ENCODE measurements at regions not wholly inside any gene's neighbourhood (a gene's known extent, or its start where the extent isn't known, plus 50 kb on each side); places are given as distances from the start of the nearest gene placed in this dataset.

- H3K27ac ChIP-seq (ENCODE audit: low read depth in 2 of 2, low read length in 2 of 2) = no peak overlapping the region
- H3K36me3 ChIP-seq (ENCODE audit: control insufficient read depth in 2 of 2, insufficient read depth in 2 of 2, low read length in 2 of 2) = no peaks in the 10 kb centered on the region
- H3K4me3 ChIP-seq (ENCODE audit: low read length in 2 of 2) = no peak overlapping the region
- no peaks in the 10 kb centered on the region for H3K27me3 ChIP-seq (ENCODE audit: control insufficient read depth in 2 of 2, insufficient read depth in 2 of 2, low read length in 2 of 2)
- H3K9ac ChIP-seq (ENCODE audit: low read depth in 1 of 2, low read length in 2 of 2) = no peak overlapping the region
- no peaks in the 10 kb centered on the region for H3K4me1 ChIP-seq (ENCODE audit: control insufficient read depth in 2 of 2, insufficient read depth in 2 of 2, low read length in 2 of 2)
- H3K9me3 ChIP-seq (ENCODE audit: control insufficient read depth in 2 of 2, low read length in 2 of 2) = no peaks in the 10 kb centered on the region
Measured at GRCh38 chr15:29612701-29613100, 209.6 kb downstream of the TJP1 start.

DNA sequence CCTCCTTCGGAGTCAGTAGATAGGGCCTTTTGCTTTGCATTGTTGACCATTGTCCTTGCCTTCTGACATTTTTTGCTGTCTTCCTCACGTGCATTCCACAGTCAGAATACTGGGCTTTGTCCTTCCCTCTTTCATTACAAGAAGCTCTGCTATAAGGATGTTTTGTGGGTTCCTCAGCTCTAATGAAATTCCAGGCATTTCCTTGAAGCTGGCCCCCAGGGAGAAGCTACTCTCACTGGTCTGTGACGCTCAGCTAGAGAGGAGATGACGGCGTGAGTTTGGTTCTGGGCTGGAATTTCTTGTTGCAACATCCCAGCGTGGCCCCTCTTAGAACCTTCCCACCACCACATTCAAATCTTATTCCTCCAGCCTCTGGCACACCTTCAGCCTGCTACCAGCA lies 210.2 kb downstream of the TJP1 start:
- Histone ChIP-seq H3K27me3 (ENCODE audit: control insufficient read depth in 2 of 2, insufficient read depth in 2 of 2, low read length in 2 of 2) (no peaks in the 10 kb centered on the region), H3K27ac (ENCODE audit: low read depth in 2 of 2, low read length in 2 of 2) (no peak overlapping the region), H3K4me3 (ENCODE audit: low read length in 2 of 2) (no peak overlapping the region), H3K9me3 (ENCODE audit: control insufficient read depth in 2 of 2, low read length in 2 of 2) (no peaks in the 10 kb centered on the region), H3K4me1 (ENCODE audit: control insufficient read depth in 2 of 2, insufficient read depth in 2 of 2, low read length in 2 of 2) (no peaks in the 10 kb centered on the region), H3K36me3 (ENCODE audit: control insufficient read depth in 2 of 2, insufficient read depth in 2 of 2, low read length in 2 of 2) (no peaks in the 10 kb centered on the region), H3K9ac (ENCODE audit: low read depth in 1 of 2, low read length in 2 of 2) (no peak overlapping the region)

- H3K9me3 ChIP-seq (ENCODE audit: control insufficient read depth in 2 of 2, low read length in 2 of 2) = no peaks in the 10 kb centered on the region
- no peak overlapping the region for H3K9ac ChIP-seq (ENCODE audit: low read depth in 1 of 2, low read length in 2 of 2)
- no peaks in the 10 kb centered on the region for H3K36me3 ChIP-seq (ENCODE audit: control insufficient read depth in 2 of 2, insufficient read depth in 2 of 2, low read length in 2 of 2)
- H3K4me3 ChIP-seq (ENCODE audit: low read length in 2 of 2) = no peak overlapping the region
- no peak overlapping the region for H3K27ac ChIP-seq (ENCODE audit: low read depth in 2 of 2, low read length in 2 of 2)
- no peaks in the 10 kb centered on the region for H3K4me1 ChIP-seq (ENCODE audit: control insufficient read depth in 2 of 2, insufficient read depth in 2 of 2, low read length in 2 of 2)
- H3K27me3 ChIP-seq (ENCODE audit: control insufficient read depth in 2 of 2, insufficient read depth in 2 of 2, low read length in 2 of 2) = no peaks in the 10 kb centered on the region
Measured at GRCh38 chr15:29611057-29611456, 211.2 kb downstream of the TJP1 start.

DNA sequence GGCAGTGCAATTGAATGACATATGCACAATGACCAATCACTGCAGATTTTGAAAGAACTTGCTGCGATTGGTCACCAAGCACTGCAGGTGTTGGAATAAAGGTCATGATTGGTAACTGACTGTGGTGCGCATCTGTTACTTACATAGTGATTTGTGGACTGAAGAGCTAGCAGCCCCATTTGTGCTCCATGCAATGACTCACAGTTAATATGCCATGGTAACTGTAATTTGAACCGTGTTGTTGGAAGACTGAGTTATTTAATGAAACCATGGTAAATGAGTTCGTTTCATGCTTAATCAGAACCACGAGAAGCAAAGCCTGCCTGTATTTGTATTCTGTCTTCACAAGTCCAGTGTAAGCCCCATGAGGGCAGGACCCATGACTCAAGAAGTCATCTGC lies 220.5 kb downstream of the TJP1 start:
- Histone ChIP-seq H3K27me3 (ENCODE audit: control insufficient read depth in 2 of 2, insufficient read depth in 2 of 2, low read length in 2 of 2) (no peaks in the 10 kb centered on the region), H3K4me3 (ENCODE audit: low read length in 2 of 2) (no peak overlapping the region), H3K36me3 (ENCODE audit: control insufficient read depth in 2 of 2, insufficient read depth in 2 of 2, low read length in 2 of 2) (no peaks in the 10 kb centered on the region), H3K9ac (ENCODE audit: low read depth in 1 of 2, low read length in 2 of 2) (no peak overlapping the region), H3K27ac (ENCODE audit: low read depth in 2 of 2, low read length in 2 of 2) (no peak overlapping the region), H3K9me3 (ENCODE audit: control insufficient read depth in 2 of 2, low read length in 2 of 2) (no peaks in the 10 kb centered on the region), H3K4me1 (ENCODE audit: control insufficient read depth in 2 of 2, insufficient read depth in 2 of 2, low read length in 2 of 2) (no peaks in the 10 kb centered on the region)

- Histone ChIP-seq H3K9ac (ENCODE audit: low read depth in 1 of 2, low read length in 2 of 2) (no peak overlapping the region), H3K4me3 (ENCODE audit: low read length in 2 of 2) (no peak overlapping the region), H3K36me3 (ENCODE audit: control insufficient read depth in 2 of 2, insufficient read depth in 2 of 2, low read length in 2 of 2) (no peaks in the 10 kb centered on the region), H3K4me1 (ENCODE audit: control insufficient read depth in 2 of 2, insufficient read depth in 2 of 2, low read length in 2 of 2) (no peaks in the 10 kb centered on the region), H3K27ac (ENCODE audit: low read depth in 2 of 2, low read length in 2 of 2) (no peak overlapping the region), H3K27me3 (ENCODE audit: control insufficient read depth in 2 of 2, insufficient read depth in 2 of 2, low read length in 2 of 2) (no peaks in the 10 kb centered on the region), H3K9me3 (ENCODE audit: control insufficient read depth in 2 of 2, low read length in 2 of 2) (no peaks in the 10 kb centered on the region)
Measured at GRCh38 chr15:29600262-29600661, 222.0 kb downstream of the TJP1 start.

DNA sequence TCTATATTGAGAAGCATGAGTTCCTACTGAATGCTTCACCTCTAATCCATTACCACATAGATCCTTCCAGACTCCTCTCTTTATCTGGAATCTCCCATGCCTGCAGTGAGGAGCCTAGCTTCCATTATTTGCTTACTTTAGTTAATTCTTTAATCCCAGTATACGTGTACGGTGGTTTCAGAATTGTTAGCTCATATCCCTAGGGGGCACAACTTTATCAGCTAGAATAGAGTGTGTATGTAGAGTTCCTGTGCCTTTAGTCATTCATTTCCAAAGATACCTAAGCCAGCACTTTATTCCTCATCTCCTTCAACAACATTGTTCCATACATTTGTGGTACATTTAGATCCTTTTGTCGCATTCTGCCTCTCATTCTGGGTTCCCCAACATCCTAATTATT lies 226.0 kb downstream of the TJP1 start:
- no peaks in the 10 kb centered on the region for H3K27me3 ChIP-seq (ENCODE audit: control insufficient read depth in 2 of 2, insufficient read depth in 2 of 2, low read length in 2 of 2)
- no peaks in the 10 kb centered on the region for H3K36me3 ChIP-seq (ENCODE audit: control insufficient read depth in 2 of 2, insufficient read depth in 2 of 2, low read length in 2 of 2)
- H3K4me3 ChIP-seq (ENCODE audit: low read length in 2 of 2) = no peak overlapping the region
- no peaks in the 10 kb centered on the region for H3K9me3 ChIP-seq (ENCODE audit: control insufficient read depth in 2 of 2, low read length in 2 of 2)
- peaks cover 3 to 8% of the 10 kb centered on the region in 2 donors for H3K4me1 ChIP-seq (ENCODE audit: control insufficient read depth in 2 of 2, insufficient read depth in 2 of 2, low read length in 2 of 2)
- no peak overlapping the region for H3K9ac ChIP-seq (ENCODE audit: low read depth in 1 of 2, low read length in 2 of 2)
- no peak overlapping the region for H3K27ac ChIP-seq (ENCODE audit: low read depth in 2 of 2, low read length in 2 of 2)

GRCh38 chr15:29593629-29594028 lies 228.6 kb downstream of the TJP1 start:
- Histone ChIP-seq H3K27me3 (ENCODE audit: control insufficient read depth in 2 of 2, insufficient read depth in 2 of 2, low read length in 2 of 2) (no peaks in the 10 kb centered on the region), H3K27ac (ENCODE audit: low read depth in 2 of 2, low read length in 2 of 2) (no peak overlapping the region), H3K9ac (ENCODE audit: low read depth in 1 of 2, low read length in 2 of 2) (no peak overlapping the region), H3K4me3 (ENCODE audit: low read length in 2 of 2) (no peak overlapping the region), H3K4me1 (ENCODE audit: control insufficient read depth in 2 of 2, insufficient read depth in 2 of 2, low read length in 2 of 2) (peaks cover 3 to 8% of the 10 kb centered on the region in 2 donors), H3K9me3 (ENCODE audit: control insufficient read depth in 2 of 2, low read length in 2 of 2) (no peaks in the 10 kb centered on the region), H3K36me3 (ENCODE audit: control insufficient read depth in 2 of 2, insufficient read depth in 2 of 2, low read length in 2 of 2) (no peaks in the 10 kb centered on the region)

- H3K36me3 ChIP-seq (ENCODE audit: control insufficient read depth in 2 of 2, insufficient read depth in 2 of 2, low read length in 2 of 2) = no peaks in the 10 kb centered on the region
- no peak overlapping the region for H3K9ac ChIP-seq (ENCODE audit: low read depth in 1 of 2, low read length in 2 of 2)
- peaks cover 3 to 8% of the 10 kb centered on the region in 2 donors for H3K4me1 ChIP-seq (ENCODE audit: control insufficient read depth in 2 of 2, insufficient read depth in 2 of 2, low read length in 2 of 2)
- H3K27me3 ChIP-seq (ENCODE audit: control insufficient read depth in 2 of 2, insufficient read depth in 2 of 2, low read length in 2 of 2) = no peaks in the 10 kb centered on the region
- H3K9me3 ChIP-seq (ENCODE audit: control insufficient read depth in 2 of 2, low read length in 2 of 2) = no peaks in the 10 kb centered on the region
- H3K4me3 ChIP-seq (ENCODE audit: low read length in 2 of 2) = no peak overlapping the region
- no peak overlapping the region for H3K27ac ChIP-seq (ENCODE audit: low read depth in 2 of 2, low read length in 2 of 2)
Measured at GRCh38 chr15:29593111-29593510, 229.2 kb downstream of the TJP1 start.

DNA sequence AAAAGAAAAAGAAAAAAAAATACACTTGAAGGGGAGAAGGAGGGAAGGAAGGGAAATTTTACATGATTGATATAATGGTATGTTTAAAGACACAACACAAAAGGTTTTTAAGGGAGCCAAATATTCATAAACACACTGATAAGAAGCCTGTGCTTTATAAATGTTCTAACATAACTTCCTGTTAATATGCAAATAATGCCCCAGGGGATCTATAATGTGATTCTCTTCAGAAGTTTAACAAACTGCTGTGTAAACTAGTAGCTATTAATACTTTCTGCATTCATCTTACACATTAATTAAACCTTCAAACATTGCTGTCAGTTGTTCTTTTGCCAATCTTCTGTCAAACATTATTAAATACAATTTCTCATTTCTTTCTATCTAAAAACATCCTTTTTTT lies 231.6 kb downstream of the TJP1 start:
- Histone ChIP-seq H3K4me1 (ENCODE audit: control insufficient read depth in 2 of 2, insufficient read depth in 2 of 2, low read length in 2 of 2) (peaks cover 3 to 8% of the 10 kb centered on the region in 2 donors), H3K27me3 (ENCODE audit: control insufficient read depth in 2 of 2, insufficient read depth in 2 of 2, low read length in 2 of 2) (no peaks in the 10 kb centered on the region), H3K36me3 (ENCODE audit: control insufficient read depth in 2 of 2, insufficient read depth in 2 of 2, low read length in 2 of 2) (no peaks in the 10 kb centered on the region), H3K4me3 (ENCODE audit: low read length in 2 of 2) (no peak overlapping the region), H3K9ac (ENCODE audit: low read depth in 1 of 2, low read length in 2 of 2) (no peak overlapping the region), H3K27ac (ENCODE audit: low read depth in 2 of 2, low read length in 2 of 2) (no peak overlapping the region), H3K9me3 (ENCODE audit: control insufficient read depth in 2 of 2, low read length in 2 of 2) (no peaks in the 10 kb centered on the region)

GRCh38 chr15:29589975-29590374 lies 232.3 kb downstream of the TJP1 start:
- Histone ChIP-seq H3K4me3 (ENCODE audit: low read length in 2 of 2) (no peak overlapping the region), H3K9ac (ENCODE audit: low read depth in 1 of 2, low read length in 2 of 2) (no peak overlapping the region), H3K27ac (ENCODE audit: low read depth in 2 of 2, low read length in 2 of 2) (no peak overlapping the region)

GRCh38 chr15:29589416-29589815 lies 232.9 kb downstream of the TJP1 start:
- H3K27me3 ChIP-seq (ENCODE audit: control insufficient read depth in 2 of 2, insufficient read depth in 2 of 2, low read length in 2 of 2) = no peaks in the 10 kb centered on the region
- peaks cover 3 to 8% of the 10 kb centered on the region in 2 donors for H3K4me1 ChIP-seq (ENCODE audit: control insufficient read depth in 2 of 2, insufficient read depth in 2 of 2, low read length in 2 of 2)
- no peak overlapping the region for H3K4me3 ChIP-seq (ENCODE audit: low read length in 2 of 2)
- no peaks in the 10 kb centered on the region for H3K36me3 ChIP-seq (ENCODE audit: control insufficient read depth in 2 of 2, insufficient read depth in 2 of 2, low read length in 2 of 2)
- no peaks in the 10 kb centered on the region for H3K9me3 ChIP-seq (ENCODE audit: control insufficient read depth in 2 of 2, low read length in 2 of 2)
- H3K27ac ChIP-seq (ENCODE audit: low read depth in 2 of 2, low read length in 2 of 2) = no peak overlapping the region
- no peak overlapping the region for H3K9ac ChIP-seq (ENCODE audit: low read depth in 1 of 2, low read length in 2 of 2)

More at GRCh38 chr15:29589975-29590374, 232.3 kb downstream of the TJP1 start:
- no peaks in the 10 kb centered on the region for H3K9me3 ChIP-seq (ENCODE audit: control insufficient read depth in 2 of 2, low read length in 2 of 2)
- H3K4me1 ChIP-seq (ENCODE audit: control insufficient read depth in 2 of 2, insufficient read depth in 2 of 2, low read length in 2 of 2) = peaks cover 3 to 8% of the 10 kb centered on the region in 2 donors
- no peaks in the 10 kb centered on the region for H3K36me3 ChIP-seq (ENCODE audit: control insufficient read depth in 2 of 2, insufficient read depth in 2 of 2, low read length in 2 of 2)
- no peaks in the 10 kb centered on the region for H3K27me3 ChIP-seq (ENCODE audit: control insufficient read depth in 2 of 2, insufficient read depth in 2 of 2, low read length in 2 of 2)

All from mucosa of rectum (tissue), 2 donors.